Breast epithelium (tissue), 4 donors: ENCODE measurements at regions not wholly inside any gene's neighbourhood (a gene's known extent, or its start where the extent isn't known, plus 50 kb on each side); places are given as distances from the start of the nearest gene placed in this dataset.
"Not testable (repeated sequence)": the region's sequence is repeated elsewhere in the genome, so short reads cannot be mapped to it uniquely, and the experiment has no call there.

ENCODE experiments used
- DNase-seq, 2 donors: peaks; one replicate each; pipeline ENCODE4 v3.0.0-alpha.2; 2019; ENCODE audit warnings: low spot score in 2 of 2
- H3K27ac ChIP-seq, 2 donors: fragments of 200-600 bp; sonication (generic) in 1 of 2; one replicate each; pipeline ENCODE4 v1.5.1; 2016 to 2019; ENCODE audit warnings: mild to moderate bottlenecking in 1 of 2
- H3K27me3 ChIP-seq, 2 donors: fragments of 200-600 bp; sonication (generic) in 1 of 2; one replicate each; pipeline versions ENCODE4 v1.5.1 to v1.6.0; 2017 to 2019; ENCODE audit warnings: control low read depth in 1 of 2, mild to moderate bottlenecking in 1 of 2
- H3K36me3 ChIP-seq: fragments of 200-600 bp; one replicate; pipeline ENCODE4 v1.5.1; 2019
- H3K4me1 ChIP-seq, 2 donors: fragments of 200-600 bp; sonication (generic); one replicate each; pipeline ENCODE4 v1.5.1; 2016 to 2019; ENCODE audit warnings: control low read depth in 1 of 2
- H3K4me3 ChIP-seq, 3 donors: fragments of 200-600 bp; sonication (generic); 1 replicate in 2 of 3; 2 replicates in 1 of 3; pipeline ENCODE4 v1.5.1; 2016 to 2019; ENCODE audit warnings: mild to moderate bottlenecking in 3 of 3, moderate library complexity in 2 of 3
- H3K9me3 ChIP-seq, 2 donors: fragments of 200-600 bp; sonication (generic) in 1 of 2; one replicate each; pipeline ENCODE4 v1.5.1; 2016 to 2019; ENCODE audit warnings: control low read depth in 1 of 2
- CTCF ChIP-seq, 3 donors: fragments of 450-650 bp; IDR thresholded peaks; one replicate each; pipeline ENCODE4 v1.5.1; 2016 to 2017; ENCODE audit warnings: antibody characterized with exemption in 3 of 3, mild to moderate bottlenecking in 3 of 3, moderate library complexity in 3 of 3
- POLR2A ChIP-seq: fragments of 450-650 bp; IDR thresholded peaks from one replicate; pipeline ENCODE4 v1.6.1; 2016; ENCODE audit warnings: antibody characterized with exemption, mild to moderate bottlenecking, moderate library complexity
- POLR2AphosphoS5 ChIP-seq, 3 donors: sonication (generic); formaldehyde crosslinking; IDR thresholded peaks; one replicate each; pipeline ENCODE4 v1.6.1; 2017; ENCODE audit warnings: antibody characterized with exemption in 3 of 3
- intact Hi-C: fragments of 100-400 bp; cut with DNase I; formaldehyde crosslinking; loops from one replicate; pipeline ENCODE4 v1.15.1; 2023; ENCODE audit warnings: low total_unique reads

GRCh38 chr12:84413656-84414055 lies 498.9 kb downstream of the SLC6A15 start:
- DNase-seq, result no peak
- intact Hi-C loops, result loop anchor here (5.0 kb wide), 1 partner anchor 251 kb away; no protein-coding TSS in a partner anchor

GRCh38 chr12:84412226-84412625 lies 500.4 kb downstream of the SLC6A15 start:
- Histone ChIP-seq H3K9me3 (no peaks in the 10 kb centered on the region), H3K4me3 (no peak overlapping the region), H3K36me3 (no peaks in the 10 kb centered on the region), H3K27me3 (no peaks in the 10 kb centered on the region), H3K4me1 (no peaks in the 10 kb centered on the region), H3K27ac (no peak overlapping the region)
- no peak for DNase-seq
- intact Hi-C loops, result loop anchor here (5.0 kb wide), 1 partner anchor 250 kb away; no protein-coding TSS in a partner anchor
- TF ChIP-seq CTCF (IDR thresholded peaks at IDR 0.05) (no peak), POLR2A (no peak), POLR2AphosphoS5 (IDR thresholded peaks at IDR 0.05) (no peak)

More at GRCh38 chr12:84413656-84414055, 498.9 kb downstream of the SLC6A15 start:
- no peak for TF ChIP-seq POLR2A
- TF ChIP-seq CTCF (IDR thresholded peaks at IDR 0.05), result no peak
- TF ChIP-seq POLR2AphosphoS5 (IDR thresholded peaks at IDR 0.05), result no peak
- Histone ChIP-seq H3K9me3 (no peaks in the 10 kb centered on the region), H3K36me3 (no peaks in the 10 kb centered on the region), H3K27ac (no peak overlapping the region), H3K4me1 (no peaks in the 10 kb centered on the region), H3K27me3 (no peaks in the 10 kb centered on the region), H3K4me3 (no peak overlapping the region)

GRCh38 chr12:84411031-84411430 lies 501.6 kb downstream of the SLC6A15 start:
- Histone ChIP-seq H3K27ac (no peak overlapping the region), H3K4me3 (no peak overlapping the region), H3K36me3 (no peaks in the 10 kb centered on the region), H3K9me3 (no peaks in the 10 kb centered on the region), H3K27me3 (no peaks in the 10 kb centered on the region), H3K4me1 (no peaks in the 10 kb centered on the region)
- DNase-seq, result no peak
- TF ChIP-seq POLR2A (no peak), POLR2AphosphoS5 (IDR thresholded peaks at IDR 0.05) (no peak), CTCF (IDR thresholded peaks at IDR 0.05) (no peak)
- intact Hi-C loops, result loop anchor here (5.0 kb wide), 1 partner anchor 249 kb away; no protein-coding TSS in a partner anchor

- TF ChIP-seq CTCF (IDR thresholded peaks at IDR 0.05) (no peak), POLR2AphosphoS5 (IDR thresholded peaks at IDR 0.05) (no peak)
Observed at GRCh38 chr12:84408936-84409335, 503.7 kb downstream of the SLC6A15 start.

DNA sequence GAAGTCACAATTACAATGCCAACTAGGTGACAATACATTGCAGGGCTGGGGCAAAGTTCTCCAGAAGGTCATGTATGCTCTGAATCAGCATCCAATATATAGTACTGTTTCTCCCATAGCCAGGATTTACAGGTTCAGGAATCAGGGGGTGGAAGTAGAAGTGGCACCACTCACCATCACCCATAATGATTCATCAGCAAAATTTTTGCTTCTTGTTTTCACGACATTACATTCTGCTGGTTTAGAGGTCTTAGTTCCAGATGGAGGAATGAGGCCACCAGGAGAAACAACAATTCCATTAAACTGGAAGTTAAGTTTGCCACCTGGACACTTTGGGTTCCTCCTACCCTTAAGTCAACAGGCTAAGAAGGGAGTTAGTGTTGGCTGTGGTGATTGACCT lies 505.9 kb downstream of the SLC6A15 start:
- intact Hi-C loops, H3K27ac ChIP-seq: not testable (repeated sequence)

More at GRCh38 chr12:84408936-84409335, 503.7 kb downstream of the SLC6A15 start:
- H3K9me3 ChIP-seq, result no peaks in the 10 kb centered on the region
- no peaks in the 10 kb centered on the region for H3K27me3 ChIP-seq
- DNase-seq, result no peak
- H3K27ac ChIP-seq, result no peak overlapping the region
- no peak overlapping the region for H3K4me3 ChIP-seq
- H3K4me1 ChIP-seq, result no peaks in the 10 kb centered on the region
- no peaks in the 10 kb centered on the region for H3K36me3 ChIP-seq
- intact Hi-C loops, result no loop called here

DNA sequence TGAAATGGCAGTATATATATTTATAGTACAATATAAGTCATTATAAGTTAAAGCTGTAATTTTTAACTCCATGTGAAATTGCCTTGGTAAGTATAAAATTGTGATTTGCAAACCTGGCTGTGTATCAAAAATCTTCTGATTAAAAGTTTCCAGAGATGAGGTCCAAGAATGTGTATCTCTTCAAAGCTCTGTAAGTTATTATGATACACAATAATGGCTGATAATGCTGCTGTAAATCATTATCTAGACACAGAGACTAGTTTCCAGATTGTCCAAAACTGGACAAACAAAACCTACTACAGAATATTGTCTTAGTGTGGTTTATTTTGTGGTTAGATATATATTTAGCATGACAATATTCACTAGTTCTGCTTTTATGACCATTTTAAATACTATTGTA lies 514.8 kb downstream of the SLC6A15 start:
- intact Hi-C loops, result no loop called here
- Histone ChIP-seq H3K27me3 (no peaks in the 10 kb centered on the region), H3K36me3 (no peaks in the 10 kb centered on the region), H3K4me1 (no peaks in the 10 kb centered on the region), H3K4me3 (no peak overlapping the region), H3K27ac (no peak overlapping the region), H3K9me3 (no peaks in the 10 kb centered on the region)
- no peak for DNase-seq
- TF ChIP-seq POLR2AphosphoS5 (IDR thresholded peaks at IDR 0.05), result no peak

More for the DNA sequence above, 505.9 kb downstream of the SLC6A15 start:
- H3K4me1 ChIP-seq, H3K9me3 ChIP-seq, H3K36me3 ChIP-seq, DNase-seq, H3K4me3 ChIP-seq, H3K27me3 ChIP-seq: not testable (repeated sequence)
